ENCODE measurements at regions not wholly inside any gene's neighbourhood (a gene's known extent, or its start where the extent isn't known, plus 50 kb on each side); places are given as distances from the start of the nearest gene placed in this dataset.

DNA sequence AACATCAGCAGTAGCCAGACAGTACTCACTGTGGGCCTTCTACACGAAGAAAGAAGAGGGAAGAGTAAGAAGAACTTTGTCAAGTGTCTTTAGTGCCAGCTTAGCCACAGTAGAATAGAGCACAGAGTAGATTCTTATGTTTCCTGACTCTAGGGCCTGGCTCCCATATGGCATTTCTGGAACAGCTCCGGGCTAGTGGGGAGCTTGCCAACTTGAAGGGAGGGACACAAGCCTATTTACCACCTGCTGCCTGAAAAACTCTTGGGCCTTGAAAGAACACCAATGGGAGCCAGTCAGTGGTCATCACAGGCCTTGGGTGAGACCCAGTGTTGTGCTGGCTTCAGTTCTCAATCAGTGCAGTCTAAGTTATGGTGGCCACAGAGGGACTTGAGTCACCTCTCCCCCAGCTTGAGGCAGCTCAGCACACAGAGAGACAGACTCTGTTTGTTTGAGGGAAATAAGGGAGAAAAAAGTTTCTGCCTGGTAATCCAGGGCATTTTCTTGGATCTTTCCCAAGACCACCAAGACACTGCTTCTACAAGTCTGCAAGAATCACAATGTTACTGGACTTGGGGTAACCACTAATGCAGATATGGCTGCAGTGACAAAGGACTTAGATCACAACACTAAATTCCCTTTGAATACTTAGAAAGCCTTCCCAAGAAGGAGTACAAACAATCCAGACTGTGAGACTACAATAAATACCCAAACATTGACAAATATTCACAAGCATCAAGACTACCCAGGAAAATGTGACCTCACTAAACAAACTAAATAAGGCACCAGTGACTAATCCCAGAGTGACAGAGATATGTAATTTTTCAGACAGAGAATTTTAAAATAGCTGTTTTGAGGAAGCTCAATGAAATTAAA, 261.0 kb upstream of the NDST3 start:
- H3K9me3 ChIP-seq: no peaks in the 10 kb centered on the region
- no peak overlapping the region for H3K4me3 ChIP-seq
- no peaks in the 10 kb centered on the region for H3K36me3 ChIP-seq
- DNase-seq: no peak
- no peaks in the 10 kb centered on the region for H3K27me3 ChIP-seq

DNA sequence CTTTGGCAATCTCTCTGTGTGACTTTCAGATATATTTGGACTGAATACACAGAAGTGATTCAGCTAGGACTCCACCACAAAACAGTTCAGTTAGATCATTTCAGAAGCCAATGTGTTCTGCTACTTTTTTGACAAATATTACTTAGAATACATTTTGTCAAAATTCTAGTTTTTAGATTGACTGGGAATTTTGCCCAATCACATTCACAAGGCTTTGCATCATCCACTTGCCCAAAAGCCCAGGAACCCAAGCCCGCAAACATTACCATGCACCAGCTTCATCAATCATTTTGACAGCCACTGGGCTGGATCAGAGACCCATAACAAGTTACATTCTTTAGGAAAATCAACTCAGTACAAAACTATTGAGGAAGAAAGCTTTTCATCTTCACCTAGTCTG, 256.6 kb upstream of the NDST3 start:
- Histone ChIP-seq H3K27me3 (no peaks in the 10 kb centered on the region), H3K9me3 (no peaks in the 10 kb centered on the region)
- DNase-seq: no peak

DNA sequence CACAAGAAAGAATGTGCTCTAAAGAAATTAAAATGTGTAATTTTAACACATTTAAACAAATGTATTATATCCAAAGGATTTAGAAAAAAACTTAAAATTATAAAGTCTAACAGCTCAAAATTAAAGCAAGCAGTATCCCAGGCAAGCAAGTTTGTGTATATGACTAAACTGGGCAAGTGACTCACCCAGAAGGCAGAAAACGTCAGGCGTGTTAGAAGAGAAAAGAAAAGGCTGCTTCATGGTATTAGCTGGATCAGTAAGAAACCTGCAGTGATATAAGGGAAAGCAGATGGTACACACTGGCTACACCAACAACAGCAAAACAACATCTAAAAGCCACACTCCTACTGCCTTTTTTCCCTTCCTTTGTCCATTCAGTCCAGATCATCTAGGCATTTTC, 250.6 kb upstream of the NDST3 start:
- Histone ChIP-seq H3K4me3 (no peak overlapping the region), H3K9me3 (no peaks in the 10 kb centered on the region)
- DNase-seq: peak; percentile 2

More for the DNA sequence above, 256.6 kb upstream of the NDST3 start:
- Histone ChIP-seq H3K36me3 (no peaks in the 10 kb centered on the region), H3K4me3 (no peak overlapping the region)

DNA sequence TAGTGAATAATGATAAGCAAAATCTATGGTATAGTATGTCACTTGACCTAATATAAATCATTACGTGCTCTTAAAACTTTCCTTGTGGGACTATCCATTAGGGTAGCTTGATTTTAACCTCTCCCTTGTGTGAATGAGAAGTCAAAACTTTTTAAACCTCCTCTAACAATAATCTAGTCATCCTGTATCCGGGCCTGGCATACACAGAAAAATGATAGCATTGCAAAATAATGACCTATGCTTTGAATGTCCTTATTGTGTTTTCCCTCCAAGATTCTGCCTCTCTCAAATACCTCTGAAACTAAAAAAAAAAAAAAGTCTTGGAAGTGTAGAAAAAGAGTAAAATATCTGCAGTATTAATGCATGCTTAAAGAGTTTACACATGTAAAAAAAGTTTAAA, 250.0 kb upstream of the NDST3 start:
- Histone ChIP-seq H3K4me3 (no peak overlapping the region), H3K27me3 (no peaks in the 10 kb centered on the region), H3K9me3 (no peaks in the 10 kb centered on the region), H3K36me3 (no peaks in the 10 kb centered on the region)
- DNase-seq: no peak

More for the DNA sequence above, 250.6 kb upstream of the NDST3 start:
- Histone ChIP-seq H3K27me3 (no peaks in the 10 kb centered on the region), H3K36me3 (no peaks in the 10 kb centered on the region)

DNA sequence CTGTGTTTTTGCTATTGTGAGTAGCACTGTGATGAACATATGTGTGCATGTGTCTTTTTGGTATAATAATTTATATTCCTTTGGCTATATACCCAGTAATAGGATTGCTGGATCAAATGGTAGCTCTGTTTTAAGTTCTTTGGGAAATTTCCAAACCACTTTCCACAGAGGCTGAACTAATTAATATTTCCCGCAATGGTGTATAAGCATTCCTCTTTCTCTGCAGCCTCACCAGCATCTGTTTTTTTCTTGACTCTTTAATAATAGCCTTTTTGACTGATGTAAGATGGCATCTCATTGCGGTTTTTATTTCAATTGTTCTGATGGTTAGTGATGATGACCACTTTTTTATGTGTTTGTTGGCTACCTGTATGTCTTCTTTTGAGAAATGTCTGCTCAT, 247.7 kb upstream of the NDST3 start:
- H3K36me3 ChIP-seq: no peaks in the 10 kb centered on the region
- DNase-seq: no peak
- no peak overlapping the region for H3K4me3 ChIP-seq
- no peaks in the 10 kb centered on the region for H3K27me3 ChIP-seq
- no peaks in the 10 kb centered on the region for H3K9me3 ChIP-seq

DNA sequence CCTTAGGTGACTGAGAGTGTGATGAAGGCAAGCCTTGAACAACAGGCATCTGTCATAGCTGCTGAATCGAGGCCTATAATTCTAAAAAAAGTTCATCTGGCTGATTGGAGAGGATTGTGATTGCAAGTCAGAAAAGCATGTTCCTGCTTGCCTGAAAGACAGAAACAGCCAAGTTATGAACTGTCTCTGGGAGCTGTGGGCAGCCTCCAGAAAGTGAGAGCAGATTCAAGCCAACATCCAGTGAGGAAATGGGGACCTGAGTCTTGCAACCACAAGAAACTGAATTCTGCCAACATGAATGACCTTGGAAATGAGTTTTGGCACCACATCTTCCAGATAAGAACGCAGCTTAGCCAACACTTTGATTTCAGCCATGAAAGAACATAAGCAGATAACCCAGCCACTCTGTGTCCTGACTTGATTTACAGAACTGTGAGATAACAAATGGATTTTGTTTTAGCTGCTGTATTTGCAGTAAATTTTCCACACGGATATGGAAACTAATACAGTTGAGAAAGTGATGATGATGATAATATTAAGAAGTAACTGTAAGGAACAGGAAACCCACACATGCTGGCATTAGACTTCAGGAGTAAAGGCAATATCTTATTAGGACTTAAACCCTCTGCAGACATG, 240.3 kb upstream of the NDST3 start:
- Histone ChIP-seq H3K27me3 (no peaks in the 10 kb centered on the region), H3K36me3 (no peaks in the 10 kb centered on the region), H3K4me3 (no peak overlapping the region), H3K9me3 (no peaks in the 10 kb centered on the region)
- no peak for DNase-seq

DNA sequence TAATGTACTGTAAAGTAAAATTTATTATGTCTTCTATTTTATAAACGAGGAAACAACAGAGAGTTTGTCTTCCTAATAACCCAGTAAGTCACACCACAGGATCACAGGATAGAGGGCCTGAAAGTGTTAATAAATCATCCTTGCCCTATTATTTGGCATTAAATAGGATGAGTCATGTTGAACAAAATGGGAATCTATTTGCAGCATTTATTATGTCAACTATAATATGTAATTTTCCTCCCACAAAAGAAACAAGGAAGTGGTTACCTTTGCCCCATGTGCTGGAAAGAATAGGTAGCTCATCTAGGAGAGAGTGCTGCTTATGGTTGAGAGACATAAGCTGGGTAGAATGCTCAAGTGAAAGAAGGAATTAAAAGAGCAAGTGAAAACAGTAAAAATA, 237.6 kb upstream of the NDST3 start:
- DNase-seq: no peak
- no peaks in the 10 kb centered on the region for H3K27me3 ChIP-seq
- no peak overlapping the region for H3K4me3 ChIP-seq
- H3K36me3 ChIP-seq: no peaks in the 10 kb centered on the region
- H3K9me3 ChIP-seq: no peaks in the 10 kb centered on the region

DNA sequence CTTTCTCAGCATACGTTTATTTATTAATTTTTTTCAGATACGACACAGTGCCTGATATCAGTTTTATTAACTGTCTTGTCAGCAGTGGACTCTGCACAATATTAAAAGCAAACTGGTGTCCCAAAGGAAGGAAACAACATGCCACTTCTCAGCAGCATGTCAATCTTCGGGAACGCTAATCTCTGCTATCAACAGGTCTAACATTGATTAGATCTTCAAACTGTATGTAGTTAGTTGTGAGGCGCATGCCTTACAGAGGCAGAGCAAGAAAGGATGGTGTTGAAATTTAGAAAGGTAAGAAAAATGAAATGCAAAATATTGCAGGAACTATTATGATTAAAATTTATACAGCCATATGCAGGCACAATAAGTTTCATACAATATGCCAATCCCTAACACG, 233.7 kb upstream of the NDST3 start:
- no peak for DNase-seq
- Histone ChIP-seq H3K27me3 (no peaks in the 10 kb centered on the region), H3K4me3 (no peak overlapping the region), H3K36me3 (no peaks in the 10 kb centered on the region), H3K9me3 (no peaks in the 10 kb centered on the region)

DNA sequence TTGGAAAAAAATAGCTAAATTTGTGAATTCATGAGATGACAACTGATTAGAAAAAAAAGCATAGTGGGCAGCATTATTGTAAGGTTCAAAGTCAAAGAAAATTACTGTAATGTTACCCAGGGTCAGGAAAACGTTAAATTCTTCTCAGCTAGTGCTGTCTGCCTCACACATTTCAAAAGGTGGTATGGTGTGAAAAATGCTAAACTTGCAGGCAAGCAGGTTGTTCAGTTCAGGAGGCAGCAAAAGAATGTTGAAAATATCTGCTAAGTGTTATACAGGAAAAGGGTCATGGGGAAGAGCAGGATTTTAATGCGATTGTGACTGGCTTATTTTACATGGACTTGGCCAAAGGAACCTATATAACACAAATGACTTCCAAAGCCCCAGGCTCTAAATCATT, 232.5 kb upstream of the NDST3 start:
- Histone ChIP-seq H3K4me3 (no peak overlapping the region), H3K36me3 (no peaks in the 10 kb centered on the region), H3K27me3 (no peaks in the 10 kb centered on the region), H3K9me3 (no peaks in the 10 kb centered on the region)
- DNase-seq: no peak

DNA sequence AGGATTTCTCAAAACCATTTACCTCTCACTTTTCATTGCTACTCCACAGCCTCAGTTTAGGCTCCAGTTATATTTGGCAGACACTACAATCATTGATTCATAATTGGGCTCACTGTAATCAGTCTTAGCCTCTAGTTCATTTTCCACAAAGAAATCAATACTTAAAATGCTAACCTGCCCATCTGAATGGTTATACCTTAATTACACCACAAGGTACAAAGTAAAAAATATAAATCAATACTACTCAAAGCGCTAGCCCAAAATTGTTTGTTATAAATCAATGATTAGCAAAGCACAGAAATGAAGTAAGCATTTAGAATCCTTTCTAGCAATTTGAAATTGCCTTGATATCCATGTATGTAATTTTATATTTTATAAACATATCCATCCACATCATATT, 222.6 kb upstream of the NDST3 start:
- Histone ChIP-seq H3K9me3 (no peaks in the 10 kb centered on the region), H3K36me3 (no peaks in the 10 kb centered on the region), H3K27me3 (no peaks in the 10 kb centered on the region), H3K4me3 (no peak overlapping the region)
- no peak for DNase-seq

DNA sequence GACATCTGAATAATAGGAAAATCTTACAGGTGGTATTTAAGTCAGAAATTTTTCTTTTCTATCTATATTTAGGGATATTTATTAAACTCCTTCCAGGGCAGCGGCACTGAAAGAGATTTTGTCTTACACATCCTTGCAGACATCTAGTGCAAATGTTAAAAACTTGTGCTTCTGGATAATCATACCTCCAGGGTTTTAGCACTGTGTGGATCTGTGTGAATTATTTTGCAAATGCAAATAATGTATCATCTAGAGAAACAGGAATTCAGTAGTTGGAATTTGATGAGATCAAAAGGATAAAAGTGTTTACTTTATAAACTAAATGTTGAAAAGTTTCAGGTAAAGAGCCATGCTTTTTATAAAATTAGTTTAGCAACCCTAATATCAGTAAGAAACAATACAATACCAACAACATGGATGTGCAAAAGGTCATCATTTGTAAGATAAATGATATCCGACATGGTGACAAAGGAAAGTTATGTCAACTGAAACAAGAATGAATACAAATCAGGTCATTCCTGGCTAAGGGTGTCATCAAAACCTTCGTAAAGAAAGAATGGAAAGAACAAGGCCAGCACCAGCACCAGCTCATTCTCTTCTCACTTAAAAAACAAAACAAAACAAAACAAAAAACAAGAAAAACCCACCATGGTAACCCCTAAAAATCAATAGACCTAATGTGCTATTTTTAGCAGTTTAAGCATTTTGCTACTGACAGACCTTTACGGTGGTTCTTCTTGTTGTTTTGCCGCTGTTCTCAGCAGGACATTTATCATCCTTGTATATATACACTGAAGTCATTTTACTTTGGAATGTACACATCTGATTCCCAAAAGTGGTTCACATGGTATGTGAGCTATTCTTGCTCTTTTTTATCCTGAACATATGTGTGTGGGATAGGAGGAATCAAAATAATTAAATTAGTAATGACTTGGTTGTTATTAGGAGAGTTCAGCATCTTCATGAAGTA, 219.7 kb upstream of the NDST3 start:
- no peaks in the 10 kb centered on the region for H3K9me3 ChIP-seq
- no peaks in the 10 kb centered on the region for H3K36me3 ChIP-seq
- no peaks in the 10 kb centered on the region for H3K27me3 ChIP-seq
- no peak for DNase-seq
- H3K4me3 ChIP-seq: no peak overlapping the region

DNA sequence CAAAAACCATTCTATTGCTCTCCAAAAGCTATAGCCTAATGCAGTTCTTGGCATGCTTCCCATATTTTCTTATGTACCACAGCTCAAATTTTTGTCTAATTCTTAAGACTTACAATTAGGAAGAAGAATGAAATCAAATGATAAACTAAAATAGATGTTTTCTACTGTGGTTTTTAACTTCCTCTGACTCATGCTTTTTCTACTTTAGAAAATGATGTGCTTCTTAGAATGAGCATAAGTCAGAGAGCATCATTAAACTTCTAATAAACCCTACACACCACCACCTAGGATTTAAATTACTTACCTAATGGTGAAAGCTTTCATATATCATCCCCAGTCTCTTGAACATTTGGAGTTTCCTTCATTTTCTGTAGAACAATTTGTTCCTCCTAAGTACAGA, 217.0 kb upstream of the NDST3 start:
- H3K36me3 ChIP-seq: no peaks in the 10 kb centered on the region
- no peaks in the 10 kb centered on the region for H3K9me3 ChIP-seq
- no peak for DNase-seq
- no peaks in the 10 kb centered on the region for H3K27me3 ChIP-seq
- no peak overlapping the region for H3K4me3 ChIP-seq

DNA sequence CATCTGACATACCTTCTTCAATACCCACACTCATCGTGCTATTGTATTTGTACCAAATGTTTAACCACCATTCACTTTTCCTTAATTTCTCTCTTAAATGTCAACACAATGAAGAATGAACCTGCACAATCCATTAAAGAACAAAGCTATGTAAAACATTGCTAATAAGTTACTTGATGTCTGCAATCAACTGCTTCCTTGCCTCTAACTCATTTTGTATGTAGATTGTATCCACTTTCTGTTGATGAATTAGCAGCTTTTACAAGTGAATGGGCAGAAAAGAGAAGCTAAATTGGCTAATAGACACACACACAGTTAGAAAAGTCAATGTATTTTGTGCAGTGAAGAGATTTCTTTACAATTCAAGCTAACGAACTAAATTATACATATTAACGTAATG, 212.5 kb upstream of the NDST3 start:
- Histone ChIP-seq H3K9me3 (no peaks in the 10 kb centered on the region), H3K36me3 (no peaks in the 10 kb centered on the region), H3K27me3 (no peaks in the 10 kb centered on the region), H3K4me3 (no peak overlapping the region)
- no peak for DNase-seq

DNA sequence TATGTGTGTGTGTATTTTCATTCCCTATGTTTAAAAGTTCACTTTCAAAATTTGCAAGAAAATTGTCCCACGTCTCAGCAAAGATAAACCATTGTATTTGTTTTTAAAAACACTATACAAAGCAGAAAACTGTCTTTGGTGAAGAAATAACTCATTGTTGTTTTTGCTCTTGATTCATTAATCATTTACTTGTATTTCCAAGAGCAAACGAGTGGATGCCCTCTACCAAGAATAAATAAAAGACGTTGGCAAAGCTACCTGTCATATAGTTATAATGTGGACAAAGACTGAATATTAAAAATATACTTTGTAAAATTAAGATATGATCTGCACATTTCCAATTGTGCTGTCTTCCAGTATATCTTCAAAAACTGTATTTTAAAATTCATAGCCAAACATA, 210.9 kb upstream of the NDST3 start:
- H3K27me3 ChIP-seq: no peaks in the 10 kb centered on the region
- no peaks in the 10 kb centered on the region for H3K9me3 ChIP-seq
- no peak overlapping the region for H3K4me3 ChIP-seq
- no peak for DNase-seq
- H3K36me3 ChIP-seq: no peaks in the 10 kb centered on the region

DNA sequence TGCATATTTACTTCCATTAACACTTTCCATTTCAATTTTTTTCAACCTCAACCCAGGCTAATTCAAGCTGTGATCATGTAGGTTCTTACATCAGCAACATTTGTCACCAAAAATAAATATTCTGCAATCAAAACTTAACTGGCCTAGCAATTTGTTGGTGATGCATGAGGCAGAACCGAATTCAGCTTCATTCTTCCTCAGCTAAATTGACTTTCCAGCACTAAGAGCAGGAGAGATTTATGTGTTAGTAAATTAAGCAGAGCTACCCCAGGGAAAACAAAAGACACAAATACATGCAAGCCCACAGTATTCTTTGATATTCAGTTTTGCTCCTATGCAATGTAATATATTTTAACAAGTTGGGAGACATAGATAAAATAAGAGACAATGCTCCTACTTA, 208.7 kb upstream of the NDST3 start:
- no peak for DNase-seq
- H3K9me3 ChIP-seq: no peaks in the 10 kb centered on the region
- H3K4me3 ChIP-seq: no peak overlapping the region
- no peaks in the 10 kb centered on the region for H3K36me3 ChIP-seq
- H3K27me3 ChIP-seq: no peaks in the 10 kb centered on the region

DNA sequence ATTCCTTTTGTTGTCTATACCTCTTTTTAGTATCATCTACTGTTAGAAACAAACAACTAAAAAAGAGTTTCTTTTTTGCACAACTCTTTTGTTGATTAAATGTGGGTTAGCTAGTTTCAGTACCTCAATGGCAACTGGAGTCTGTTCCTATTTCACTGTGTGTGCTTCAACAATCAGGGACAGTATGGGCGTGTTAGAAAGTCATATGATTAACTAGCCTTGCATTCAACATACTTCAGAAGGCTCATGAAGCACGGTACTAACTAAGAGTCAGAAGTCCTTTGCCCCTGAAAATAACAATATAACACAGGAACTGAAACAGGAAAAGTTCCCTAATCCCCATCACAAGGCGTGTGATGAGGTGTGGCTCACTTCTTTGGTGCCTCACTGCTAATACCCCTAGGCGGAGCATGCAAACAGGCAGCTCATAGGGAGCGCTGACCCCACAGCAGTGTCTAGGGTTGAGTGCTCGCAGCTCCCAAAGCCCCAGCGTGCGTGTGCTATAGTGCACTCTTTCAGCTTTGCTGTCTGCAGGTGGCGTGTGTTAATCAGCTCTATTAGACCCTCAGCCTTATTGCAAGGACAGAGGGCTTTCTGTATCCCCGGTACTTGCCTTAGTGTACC, 203.1 kb upstream of the NDST3 start:
- Histone ChIP-seq H3K9me3 (no peaks in the 10 kb centered on the region), H3K27me3 (no peaks in the 10 kb centered on the region), H3K4me3 (no peak overlapping the region), H3K36me3 (no peaks in the 10 kb centered on the region)
- DNase-seq: no peak

DNA sequence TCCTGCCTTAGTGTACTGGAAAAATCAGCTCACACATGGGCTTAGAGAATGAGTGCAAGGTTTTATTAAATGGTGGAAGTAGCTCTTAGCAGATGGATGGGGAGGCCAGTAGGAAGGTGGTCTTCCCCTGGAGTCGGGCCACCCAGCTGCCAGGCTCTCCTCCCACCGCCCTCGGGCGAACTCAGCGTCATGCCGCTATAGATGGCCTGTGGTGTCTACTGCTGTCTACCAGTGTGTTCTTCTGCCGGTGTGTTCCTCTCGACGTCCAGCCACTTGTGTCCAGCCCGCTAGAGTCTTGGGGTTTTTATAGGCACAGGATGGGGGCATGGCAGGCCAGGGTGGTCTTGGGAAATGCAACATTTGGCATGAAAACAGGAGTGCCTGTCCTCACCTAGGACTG, 198.7 kb upstream of the NDST3 start:
- Histone ChIP-seq H3K9me3 (no peaks in the 10 kb centered on the region), H3K4me3 (no peak overlapping the region), H3K27me3 (no peaks in the 10 kb centered on the region), H3K36me3 (no peaks in the 10 kb centered on the region)
- DNase-seq: no peak

Data from MG63 (cell line).